ENCODE measurements at regions not wholly inside any gene's neighbourhood (a gene's known extent, or its start where the extent isn't known, plus 50 kb on each side); places are given as distances from the start of the nearest gene placed in this dataset.
A peak's percentile ranks its signal among the peaks of the same experiment; 100 is the strongest.

GRCh38 chr9:108762348-108763055, 93.3 kb downstream of the ACTL7B start:
- TF ChIP-seq CTCF (IDR thresholded peaks at IDR 0.05) (no peak), POLR2A (IDR thresholded peaks at IDR 0.05) (no peak)
- no peak for DNase-seq
- no peaks in the 10 kb centered on the region for H3K27me3 ChIP-seq
- ATAC-seq: no peak
- no peaks in the 10 kb centered on the region for H3K9me3 ChIP-seq
- H3K36me3 ChIP-seq: no peaks in the 10 kb centered on the region
- H3K4me1 ChIP-seq: no peaks in the 10 kb centered on the region
- 61% methylated on average over 11 of the region's 13 CpGs for WGBS (ENCODE audit: insufficient coverage, low coverage, low lambda C conversion rate, missing lambda C conversion rate)
- H3K4me3 ChIP-seq: no peak overlapping the region
- intact Hi-C loops (cut with DNase I): no loop called here
- no peak overlapping the region for H3K27ac ChIP-seq

- DNase-seq (peak in 2 of 3 donors; percentile 26 to 63), ATAC-seq (peak; percentile 93 to 98 (median 96))
- Histone ChIP-seq H3K4me3 (no peak overlapping the region), H3K9me3 (no peaks in the 10 kb centered on the region), H3K27ac (no peak overlapping the region), H3K4me1 (no peaks in the 10 kb centered on the region), H3K36me3 (no peaks in the 10 kb centered on the region), H3K27me3 (no peaks in the 10 kb centered on the region)
- TF ChIP-seq POLR2A (IDR thresholded peaks at IDR 0.05) (no peak), CTCF (IDR thresholded peaks at IDR 0.05) (peak; percentile 84 to 94 (median 89))
- WGBS (ENCODE audit: insufficient coverage, low coverage, low lambda C conversion rate, missing lambda C conversion rate): 22% methylated on average over 7 of the region's 9 CpGs
- intact Hi-C loops (cut with DNase I): no loop called here
These were observed 94.0 kb downstream of the ACTL7B start for GRCh38 chr9:108761655-108762347.

GRCh38 chr9:108760841-108761240, 94.9 kb downstream of the ACTL7B start:
- Histone ChIP-seq H3K27me3 (no peaks in the 10 kb centered on the region), H3K4me1 (no peaks in the 10 kb centered on the region), H3K9me3 (no peaks in the 10 kb centered on the region), H3K4me3 (no peak overlapping the region), H3K36me3 (no peaks in the 10 kb centered on the region), H3K27ac (no peak overlapping the region)
- TF ChIP-seq POLR2A (IDR thresholded peaks at IDR 0.05) (no peak), CTCF (IDR thresholded peaks at IDR 0.05) (no peak)
- no peak for DNase-seq
- WGBS (ENCODE audit: insufficient coverage, low coverage, low lambda C conversion rate, missing lambda C conversion rate): no CpG with 5 or more reads among the region's 2 CpGs
- no peak for ATAC-seq
- intact Hi-C loops (cut with DNase I): no loop called here

GRCh38 chr9:108759835-108760234, 96.0 kb downstream of the ACTL7B start:
- no peak for DNase-seq
- Histone ChIP-seq H3K9me3 (no peaks in the 10 kb centered on the region), H3K4me1 (no peaks in the 10 kb centered on the region), H3K4me3 (no peak overlapping the region), H3K27me3 (no peaks in the 10 kb centered on the region), H3K27ac (no peak overlapping the region), H3K36me3 (no peaks in the 10 kb centered on the region)
- intact Hi-C loops (cut with DNase I): no loop called here
- WGBS (ENCODE audit: insufficient coverage, low coverage, low lambda C conversion rate, missing lambda C conversion rate): 79% methylated on average over 2 of the region's 2 CpGs
- no peak for ATAC-seq
- no peak for TF ChIP-seq CTCF (IDR thresholded peaks at IDR 0.05)
- TF ChIP-seq POLR2A (IDR thresholded peaks at IDR 0.05): no peak

Data from right lobe of liver (tissue), 6 donors.